Liver (tissue), 8 donors: ENCODE measurements at regions not wholly inside any gene's neighbourhood (a gene's known extent, or its start where the extent isn't known, plus 50 kb on each side); places are given as distances from the start of the nearest gene placed in this dataset.
"Not testable (repeated sequence)": the region's sequence is repeated elsewhere in the genome, so short reads cannot be mapped to it uniquely, and the experiment has no call there.

ENCODE experiments used
- DNase-seq: peaks from one replicate; pipeline ENCODE4 v3.0.0-alpha.2; 2017; ENCODE audit warnings: low spot score
- H3K27ac ChIP-seq, 2 donors: one replicate each; pipeline ENCODE4 v1.7.0; 2013; ENCODE audit warnings: inconsistent platforms in 2 of 2, low read length in 2 of 2, control low read depth in 1 of 2, low read depth in 1 of 2, mild to moderate bottlenecking in 1 of 2
- H3K27me3 ChIP-seq, 4 donors: one replicate each; pipeline versions ENCODE4 v1.6.1 to v1.7.0; 2013; ENCODE audit warnings: low read length in 3 of 4, inconsistent platforms in 1 of 4, mild to moderate bottlenecking in 1 of 4, moderate library complexity in 1 of 4; ENCODE audit not compliant: control insufficient read depth in 4 of 4, insufficient read depth in 4 of 4
- H3K36me3 ChIP-seq, 4 donors: one replicate each; pipeline versions ENCODE4 v1.6.1 to v1.7.0; 2013; ENCODE audit warnings: low read length in 3 of 4, mild to moderate bottlenecking in 3 of 4, low read depth in 1 of 4, moderate library complexity in 1 of 4; ENCODE audit not compliant: control insufficient read depth in 4 of 4, insufficient read depth in 3 of 4
- H3K4me1 ChIP-seq, 4 donors: one replicate each; pipeline versions ENCODE4 v1.6.1 to v1.7.0; 2013; ENCODE audit warnings: low read length in 3 of 4, mild to moderate bottlenecking in 3 of 4, moderate library complexity in 1 of 4; ENCODE audit not compliant: control insufficient read depth in 4 of 4, insufficient read depth in 4 of 4
- H3K4me3 ChIP-seq, 3 donors: one replicate each; pipeline versions ENCODE4 v1.6.1 to v1.7.0; 2013; ENCODE audit warnings: low read length in 3 of 3, control low read depth in 1 of 3, low read depth in 1 of 3, mild to moderate bottlenecking in 1 of 3
- H3K9ac ChIP-seq, 2 donors: one replicate each; pipeline ENCODE4 v1.7.0; 2013; ENCODE audit warnings: low read length in 2 of 2, mild to moderate bottlenecking in 2 of 2, moderate library complexity in 2 of 2, control low read depth in 1 of 2, low read depth in 1 of 2
- H3K9me3 ChIP-seq, 4 donors: one replicate each; pipeline versions ENCODE4 v1.6.1 to v1.7.0; 2013; ENCODE audit warnings: low read length in 3 of 4; ENCODE audit not compliant: control insufficient read depth in 4 of 4
- ATF3 ChIP-seq: IDR thresholded peaks from 2 replicates; pipeline ENCODE4 v1.6.1; 2016; ENCODE audit warnings: antibody characterized with exemption
- CTCF ChIP-seq: fragments of 150-350 bp; IDR thresholded peaks from 2 replicates; pipeline ENCODE4 v1.5.1; 2017; ENCODE audit warnings: improper control_type of control experiment, low read depth, low read length; ENCODE audit not compliant: missing input control
- EGR1 ChIP-seq, 2 donors: IDR thresholded peaks; 2 replicates each; pipeline ENCODE4 v1.6.1; 2016 to 2018; ENCODE audit warnings: antibody characterized with exemption in 2 of 2, low read depth in 2 of 2
- FOXA1 ChIP-seq: IDR thresholded peaks from 2 replicates; pipeline ENCODE4 v1.6.1; 2016; ENCODE audit warnings: antibody characterized with exemption
- FOXA2 ChIP-seq: IDR thresholded peaks from 2 replicates; pipeline ENCODE4 v1.6.1; 2016; ENCODE audit warnings: antibody characterized with exemption
- GABPA ChIP-seq, 2 donors: IDR thresholded peaks in 1 of 2; conservative IDR thresholded peaks in 1 of 2; 2 replicates each; pipeline ENCODE4 v1.6.1; 2016; ENCODE audit warnings: antibody characterized with exemption in 2 of 2, mild to moderate bottlenecking in 1 of 2, moderate library complexity in 1 of 2
- HNF4A ChIP-seq, 2 donors: conservative IDR thresholded peaks; 2 replicates each; pipeline ENCODE4 v1.6.1; 2016; ENCODE audit warnings: antibody characterized with exemption in 2 of 2, mild to moderate bottlenecking in 2 of 2
- HNF4G ChIP-seq: IDR thresholded peaks from 2 replicates; pipeline ENCODE4 v1.6.1; 2016; ENCODE audit warnings: antibody characterized with exemption
- JUND ChIP-seq, 2 donors: IDR thresholded peaks; 2 replicates each; pipeline ENCODE4 v1.6.1; 2016; ENCODE audit warnings: antibody characterized with exemption in 2 of 2
- MAX ChIP-seq: IDR thresholded peaks from 2 replicates; pipeline ENCODE4 v1.6.1; 2016; ENCODE audit warnings: antibody characterized with exemption
- NR2F2 ChIP-seq: IDR thresholded peaks from 2 replicates; pipeline ENCODE4 v1.6.1; 2016; ENCODE audit warnings: antibody characterized with exemption
- RAD21 ChIP-seq, 2 donors: IDR thresholded peaks; 2 replicates each; pipeline ENCODE4 v1.6.1; 2016; ENCODE audit warnings: antibody characterized with exemption in 2 of 2, mild to moderate bottlenecking in 2 of 2
- RXRA ChIP-seq, 2 donors: IDR thresholded peaks; 2 replicates each; pipeline ENCODE4 v1.6.1; 2017 to 2018; ENCODE audit warnings: antibody characterized with exemption in 2 of 2, mild to moderate bottlenecking in 1 of 2
- SP1 ChIP-seq: IDR thresholded peaks from 2 replicates; pipeline ENCODE4 v1.6.1; 2018; ENCODE audit warnings: antibody characterized with exemption, mild to moderate bottlenecking
- TAF1 ChIP-seq: conservative IDR thresholded peaks from 2 replicates; pipeline ENCODE4 v1.6.1; 2016; ENCODE audit warnings: antibody characterized with exemption, mild to moderate bottlenecking
- YY1 ChIP-seq: IDR thresholded peaks from 2 replicates; pipeline ENCODE4 v1.6.1; 2016; ENCODE audit warnings: antibody characterized with exemption, mild to moderate bottlenecking
- ZBTB33 ChIP-seq: IDR thresholded peaks from 2 replicates; pipeline ENCODE4 v1.6.1; 2016; ENCODE audit warnings: antibody characterized with exemption
- WGBS: extraction: QIAGEN DNeasy Blood & Tissue Kit; methylation state at CpG from one replicate; pipeline ENCODE4 v1.1.7; 2013; 5-methylcytosine and 5-hydroxymethylcytosine counted together
- donor health status: healthy.
- donor health status: healthy.
- donor health status: healthy.
- donor health status: healthy.
- donor health status: healthy.

- TF ChIP-seq CTCF (no peak), TAF1 (no peak), ZBTB33 (no peak), NR2F2 (no peak)
Measured at GRCh38 chr5:29131285-29131684, 2062.2 kb upstream of the CDH6 start (continued).

- H3K9ac ChIP-seq: no peak overlapping the region
- H3K9me3 ChIP-seq: no peaks in the 10 kb centered on the region
- no peaks in the 10 kb centered on the region for H3K27me3 ChIP-seq
- 45% methylated on average over 2 of the region's 2 CpGs for WGBS
- no peak overlapping the region for H3K27ac ChIP-seq
- H3K4me3 ChIP-seq: no peak overlapping the region
- no peaks in the 10 kb centered on the region for H3K36me3 ChIP-seq
- TF ChIP-seq HNF4A (conservative IDR thresholded peaks at IDR 0.05) (no peak), EGR1 (IDR thresholded peaks at IDR 0.05; ENCODE audit: low read depth in 2 of 2) (no peak), FOXA2 (no peak), ATF3 (no peak), NR2F2 (no peak), HNF4G (no peak), GABPA (IDR thresholded peaks at IDR 0.05 in 1 of 2, conservative IDR thresholded peaks at IDR 0.05 in 1 of 2) (no peak), TAF1 (no peak), JUND (IDR thresholded peaks at IDR 0.05) (no peak), MAX (no peak), ZBTB33 (no peak), YY1 (no peak), CTCF (no peak), SP1 (no peak), FOXA1 (no peak), RXRA (IDR thresholded peaks at IDR 0.05) (no peak), RAD21 (IDR thresholded peaks at IDR 0.05) (no peak)
- H3K4me1 ChIP-seq: no peaks in the 10 kb centered on the region
- DNase-seq: no peak
Measured at GRCh38 chr5:29130786-29131185, 2062.7 kb upstream of the CDH6 start.

GRCh38 chr5:29127524-29128156, 2065.8 kb upstream of the CDH6 start:
- H3K4me3 ChIP-seq, H3K9ac ChIP-seq, H3K27me3 ChIP-seq, H3K9me3 ChIP-seq, DNase-seq, H3K4me1 ChIP-seq, H3K36me3 ChIP-seq, H3K27ac ChIP-seq: not testable (repeated sequence)
- WGBS: 94% methylated on average over 32 of the region's 32 CpGs

GRCh38 chr5:29126462-29126861, 2067.0 kb upstream of the CDH6 start:
- not testable (repeated sequence) for H3K9ac ChIP-seq, DNase-seq, H3K27ac ChIP-seq, H3K36me3 ChIP-seq, H3K9me3 ChIP-seq, H3K27me3 ChIP-seq, H3K4me1 ChIP-seq, H3K4me3 ChIP-seq
- WGBS: 91% methylated on average over 14 of the region's 14 CpGs
